ENCODE measurements at regions not wholly inside any gene's neighbourhood (a gene's known extent, or its start where the extent isn't known, plus 50 kb on each side); places are given as distances from the start of the nearest gene placed in this dataset.

DNA sequence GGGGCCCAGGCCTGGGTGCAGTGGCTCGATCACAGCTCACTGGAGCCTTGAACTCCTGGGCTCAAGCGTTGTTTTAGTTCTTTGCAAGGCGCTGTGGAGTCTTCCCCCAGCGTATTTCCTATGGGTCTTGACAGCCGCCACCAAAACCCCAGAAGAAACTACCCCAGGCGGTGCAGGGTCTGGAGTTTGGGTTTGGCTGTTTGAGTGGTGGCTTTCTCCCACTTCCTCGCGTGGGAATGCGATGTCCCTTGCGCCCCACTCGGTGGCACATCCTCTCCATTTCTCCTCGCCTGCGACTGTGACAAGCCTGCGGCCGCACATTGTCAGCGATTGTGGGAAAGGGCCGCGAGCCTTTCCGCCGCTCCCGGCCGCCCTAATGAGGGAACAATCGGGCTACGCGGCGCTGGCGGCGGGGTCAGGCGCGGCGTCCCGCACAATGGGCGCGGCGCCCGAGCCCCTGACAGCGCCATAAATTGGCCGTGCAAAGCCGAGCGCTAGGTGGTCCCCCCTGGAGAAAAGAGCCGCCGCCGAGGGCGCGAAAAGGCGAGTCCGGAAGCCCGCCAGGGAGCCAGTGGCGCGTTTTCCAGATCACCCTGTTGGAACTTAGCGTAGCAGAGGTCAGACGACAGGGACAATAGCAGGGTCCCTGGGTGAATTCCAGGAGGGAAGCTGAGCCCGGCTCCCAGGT lies 194.9 kb upstream of the POU3F3 start:
- Histone ChIP-seq H3K27ac (ENCODE audit: low read length) (no peak overlapping the region), H3K4me2 (ENCODE audit: low read depth, low read length) (no peak overlapping the region), H3K4me1 (ENCODE audit: low read length) (no peaks in the 10 kb centered on the region), H3K4me3 (ENCODE audit: low read length) (no peak overlapping the region), H4K20me1 (ENCODE audit: insufficient read depth, low read length) (no peaks in the 10 kb centered on the region), H3K79me2 (ENCODE audit: low read length) (no peaks in the 10 kb centered on the region), H2AFZ (ENCODE audit: low read length) (no peak overlapping the region), H3K9ac (ENCODE audit: low read length) (no peak overlapping the region), H3F3A (ENCODE audit: insufficient read depth, low read length) (no peaks in the 10 kb centered on the region), H3K36me3 (replicated peaks; ENCODE audit: insufficient read depth, low read length) (no peaks in the 10 kb centered on the region), H3K9me3 (replicated peaks; ENCODE audit: insufficient read depth, low read length) (no peaks in the 10 kb centered on the region), H3K9me2 (replicated peaks; ENCODE audit: insufficient read depth, low read length) (no peaks in the 10 kb centered on the region), H3K27me3 (replicated peaks; ENCODE audit: insufficient read depth, low read length) (no peaks in the 10 kb centered on the region)
- TF ChIP-seq, protein P1, sequence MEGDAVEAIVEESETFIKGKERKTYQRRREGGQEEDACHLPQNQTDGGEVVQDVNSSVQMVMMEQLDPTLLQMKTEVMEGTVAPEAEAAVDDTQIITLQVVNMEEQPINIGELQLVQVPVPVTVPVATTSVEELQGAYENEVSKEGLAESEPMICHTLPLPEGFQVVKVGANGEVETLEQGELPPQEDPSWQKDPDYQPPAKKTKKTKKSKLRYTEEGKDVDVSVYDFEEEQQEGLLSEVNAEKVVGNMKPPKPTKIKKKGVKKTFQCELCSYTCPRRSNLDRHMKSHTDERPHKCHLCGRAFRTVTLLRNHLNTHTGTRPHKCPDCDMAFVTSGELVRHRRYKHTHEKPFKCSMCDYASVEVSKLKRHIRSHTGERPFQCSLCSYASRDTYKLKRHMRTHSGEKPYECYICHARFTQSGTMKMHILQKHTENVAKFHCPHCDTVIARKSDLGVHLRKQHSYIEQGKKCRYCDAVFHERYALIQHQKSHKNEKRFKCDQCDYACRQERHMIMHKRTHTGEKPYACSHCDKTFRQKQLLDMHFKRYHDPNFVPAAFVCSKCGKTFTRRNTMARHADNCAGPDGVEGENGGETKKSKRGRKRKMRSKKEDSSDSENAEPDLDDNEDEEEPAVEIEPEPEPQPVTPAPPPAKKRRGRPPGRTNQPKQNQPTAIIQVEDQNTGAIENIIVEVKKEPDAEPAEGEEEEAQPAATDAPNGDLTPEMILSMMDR (IDR thresholded peaks at IDR 0.05; ENCODE audit: low read length): no peak
- no peak for TF ChIP-seq EZH2 (optimal IDR thresholded peaks at IDR 0.05; ENCODE audit: low read depth, low read length)
- TF ChIP-seq EZH2phosphoT487 (IDR thresholded peaks at IDR 0.05; ENCODE audit: low read length): no peak
- no peak for DNase-seq

DNA sequence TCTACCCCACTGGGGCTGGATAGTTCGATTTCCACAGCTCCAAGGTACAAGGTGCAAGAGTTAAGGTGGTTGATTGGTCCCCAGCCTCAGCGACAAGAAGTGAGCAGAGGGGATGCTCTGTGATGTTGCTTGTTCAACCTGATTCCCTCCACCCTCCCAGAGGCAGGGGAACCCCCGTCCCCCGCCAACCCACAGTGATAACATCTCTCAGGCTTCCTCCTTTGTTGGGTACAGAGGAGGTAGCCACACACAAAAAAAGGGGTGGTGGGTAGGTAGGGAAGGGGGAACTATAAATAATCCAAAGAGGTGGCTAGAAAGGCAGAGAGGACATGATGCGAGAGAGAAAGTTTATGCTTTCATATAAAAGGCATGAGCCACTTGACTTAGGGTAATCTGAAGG lies 192.9 kb upstream of the POU3F3 start:
- no peaks in the 10 kb centered on the region for H3K27me3 ChIP-seq (replicated peaks; ENCODE audit: insufficient read depth, low read length)
- TF ChIP-seq EZH2phosphoT487 (IDR thresholded peaks at IDR 0.05; ENCODE audit: low read length): no peak
- TF ChIP-seq, protein P1 (IDR thresholded peaks at IDR 0.05; ENCODE audit: low read length): no peak
- no peak for TF ChIP-seq EZH2 (optimal IDR thresholded peaks at IDR 0.05; ENCODE audit: low read depth, low read length)
- H3K27ac ChIP-seq (ENCODE audit: low read length): no peak overlapping the region
- no peak overlapping the region for H3K9ac ChIP-seq (ENCODE audit: low read length)
- H3K4me3 ChIP-seq (ENCODE audit: low read length): no peak overlapping the region
- H3K4me1 ChIP-seq (ENCODE audit: low read length): no peaks in the 10 kb centered on the region
- no peak overlapping the region for H3K4me2 ChIP-seq (ENCODE audit: low read depth, low read length)
- no peak overlapping the region for H2AFZ ChIP-seq (ENCODE audit: low read length)
- DNase-seq: no peak
- no peaks in the 10 kb centered on the region for H3K36me3 ChIP-seq (replicated peaks; ENCODE audit: insufficient read depth, low read length)
- H3F3A ChIP-seq (ENCODE audit: insufficient read depth, low read length): no peaks in the 10 kb centered on the region
- no peaks in the 10 kb centered on the region for H3K9me3 ChIP-seq (replicated peaks; ENCODE audit: insufficient read depth, low read length)
- no peaks in the 10 kb centered on the region for H4K20me1 ChIP-seq (ENCODE audit: insufficient read depth, low read length)
- H3K79me2 ChIP-seq (ENCODE audit: low read length): no peaks in the 10 kb centered on the region
- no peaks in the 10 kb centered on the region for H3K9me2 ChIP-seq (replicated peaks; ENCODE audit: insufficient read depth, low read length)

DNA sequence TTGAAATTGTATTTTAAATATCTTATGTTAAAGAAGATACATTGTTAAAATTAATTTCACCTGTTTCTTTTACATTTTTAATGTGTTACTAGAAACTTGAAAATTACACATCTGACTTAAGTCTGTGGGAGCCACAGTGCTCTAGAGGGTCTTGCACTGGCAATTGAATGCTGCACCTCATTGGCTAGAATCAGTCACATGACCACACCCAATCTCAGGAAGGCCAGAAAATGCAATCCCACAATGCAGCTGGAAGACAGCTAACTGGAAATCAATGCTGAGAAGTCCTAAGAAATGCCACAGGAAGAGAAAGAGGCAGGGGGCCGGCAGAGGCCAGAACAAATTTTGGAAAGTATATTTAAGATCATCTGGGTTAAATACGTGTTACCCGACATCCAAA lies 189.2 kb upstream of the POU3F3 start:
- TF ChIP-seq, protein P1 (IDR thresholded peaks at IDR 0.05; ENCODE audit: low read length): no peak
- TF ChIP-seq EZH2phosphoT487 (IDR thresholded peaks at IDR 0.05; ENCODE audit: low read length): no peak
- no peak for TF ChIP-seq EZH2 (optimal IDR thresholded peaks at IDR 0.05; ENCODE audit: low read depth, low read length)

More for the DNA sequence above, 189.2 kb upstream of the POU3F3 start:
- Histone ChIP-seq H3K79me2 (ENCODE audit: low read length) (no peaks in the 10 kb centered on the region), H4K20me1 (ENCODE audit: insufficient read depth, low read length) (no peaks in the 10 kb centered on the region), H3K4me2 (ENCODE audit: low read depth, low read length) (no peak overlapping the region), H3K27me3 (replicated peaks; ENCODE audit: insufficient read depth, low read length) (no peaks in the 10 kb centered on the region), H2AFZ (ENCODE audit: low read length) (no peak overlapping the region), H3K9me2 (replicated peaks; ENCODE audit: insufficient read depth, low read length) (no peaks in the 10 kb centered on the region), H3K4me3 (ENCODE audit: low read length) (no peak overlapping the region), H3K9me3 (replicated peaks; ENCODE audit: insufficient read depth, low read length) (no peaks in the 10 kb centered on the region), H3K27ac (ENCODE audit: low read length) (no peak overlapping the region), H3K9ac (ENCODE audit: low read length) (no peak overlapping the region), H3K4me1 (ENCODE audit: low read length) (no peaks in the 10 kb centered on the region), H3F3A (ENCODE audit: insufficient read depth, low read length) (no peaks in the 10 kb centered on the region), H3K36me3 (replicated peaks; ENCODE audit: insufficient read depth, low read length) (no peaks in the 10 kb centered on the region)
- DNase-seq: no peak

Data from MM.1S (cell line).